M059J (cell line): ENCODE measurements at regions not wholly inside any gene's neighbourhood (a gene's known extent, or its start where the extent isn't known, plus 50 kb on each side); places are given as distances from the start of the nearest gene placed in this dataset.
"Not testable (repeated sequence)": the region's sequence is repeated elsewhere in the genome, so short reads cannot be mapped to it uniquely, and the experiment has no call there.

Experiments used
- DNase-seq: peaks from one replicate; pipeline ENCODE4 v3.0.0-alpha.2; 2012; ENCODE audit warnings: low read depth

DNA sequence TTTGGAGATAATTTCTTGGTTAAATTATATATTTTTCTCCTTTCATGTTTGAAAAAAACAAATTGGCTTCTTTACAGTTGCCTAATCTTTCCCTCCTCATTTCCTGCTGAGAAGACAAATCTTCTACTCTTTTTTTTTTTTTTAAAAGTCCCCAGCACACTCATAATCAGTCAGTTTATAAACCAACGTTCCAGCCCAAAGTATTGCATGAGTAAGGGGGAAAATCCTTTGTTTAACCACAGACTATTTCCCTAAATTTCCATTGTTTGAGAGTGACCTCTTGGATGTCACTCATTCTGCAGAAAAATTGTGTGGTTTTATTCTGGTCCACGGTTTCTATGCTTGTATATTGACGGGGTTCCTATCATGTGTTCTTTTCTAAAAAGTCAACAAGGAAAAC lies 55.1 kb upstream of the TLR4 start:
- peak; percentile 58 for DNase-seq

DNA sequence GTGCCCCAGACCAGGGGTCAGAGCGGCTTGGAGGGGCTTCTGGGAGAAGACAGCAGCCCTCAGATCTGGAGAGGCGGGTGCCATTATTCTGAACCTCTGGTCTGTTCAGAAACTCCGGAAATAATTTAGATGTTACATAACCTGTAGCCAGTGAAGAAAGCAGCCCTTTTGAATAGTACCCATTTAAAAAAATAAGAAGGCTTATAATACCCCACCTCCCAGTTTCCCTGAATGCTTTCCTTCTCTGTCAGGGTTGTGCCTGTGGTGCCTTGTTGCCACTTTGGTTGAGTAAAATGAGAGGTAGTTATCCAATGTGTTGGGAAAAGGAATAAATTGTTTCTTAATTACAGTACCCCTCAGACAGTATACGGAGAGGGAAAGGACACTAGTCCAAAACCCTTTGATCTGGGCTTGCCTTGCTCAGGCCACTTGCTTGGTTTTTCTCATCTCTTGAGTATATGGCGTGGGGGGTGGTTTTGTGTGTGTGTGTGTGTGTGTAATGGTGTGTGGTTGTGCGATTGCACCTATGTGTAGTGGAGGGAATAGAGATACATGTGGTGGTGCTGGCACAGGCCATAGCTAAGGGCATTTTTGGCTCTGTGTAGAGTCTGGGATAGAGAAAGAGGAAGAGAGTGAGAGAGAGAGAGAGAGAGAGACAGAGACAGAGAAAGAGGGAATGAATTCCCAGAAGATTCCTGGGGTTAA lies 59.1 kb upstream of the TLR4 start:
- no peak for DNase-seq

DNA sequence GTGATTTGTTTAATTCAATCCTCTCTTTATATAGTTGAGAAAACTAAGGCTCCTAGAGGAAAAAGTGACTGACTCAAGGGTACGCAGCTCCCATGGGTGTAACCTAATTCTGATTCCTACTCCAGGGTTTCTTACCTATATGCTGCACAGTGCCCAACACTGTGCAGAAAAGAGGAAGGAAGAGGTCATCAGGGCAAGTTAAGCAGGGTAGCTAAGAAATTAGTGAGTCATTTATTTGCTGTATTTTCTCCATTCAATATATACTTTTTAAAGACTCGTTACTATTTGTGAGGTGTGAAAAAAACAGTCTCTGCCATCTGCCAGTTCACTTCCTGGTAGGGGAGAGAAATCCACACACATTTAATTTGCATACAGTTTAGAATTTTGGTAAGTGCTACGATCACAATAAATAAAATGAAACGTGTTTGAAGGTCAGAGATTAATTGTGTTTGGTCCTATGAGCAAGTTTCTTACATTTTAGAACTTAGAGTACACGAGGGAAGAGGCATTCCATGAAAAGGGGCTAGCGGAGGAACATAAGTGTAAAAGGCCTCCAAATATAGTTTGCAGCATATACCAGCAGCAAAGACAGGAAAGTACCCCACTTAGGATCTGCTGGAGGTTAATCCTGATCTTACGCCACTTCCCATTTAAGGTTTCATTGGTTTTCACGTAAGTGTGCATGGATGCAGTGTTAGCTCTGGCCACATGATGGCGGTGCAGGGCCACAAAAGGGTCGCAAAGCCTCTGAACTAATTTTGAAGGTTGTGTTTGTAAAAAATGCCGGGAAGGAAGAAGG lies 59.9 kb upstream of the TLR4 start:
- DNase-seq: peak; percentile 60

DNA sequence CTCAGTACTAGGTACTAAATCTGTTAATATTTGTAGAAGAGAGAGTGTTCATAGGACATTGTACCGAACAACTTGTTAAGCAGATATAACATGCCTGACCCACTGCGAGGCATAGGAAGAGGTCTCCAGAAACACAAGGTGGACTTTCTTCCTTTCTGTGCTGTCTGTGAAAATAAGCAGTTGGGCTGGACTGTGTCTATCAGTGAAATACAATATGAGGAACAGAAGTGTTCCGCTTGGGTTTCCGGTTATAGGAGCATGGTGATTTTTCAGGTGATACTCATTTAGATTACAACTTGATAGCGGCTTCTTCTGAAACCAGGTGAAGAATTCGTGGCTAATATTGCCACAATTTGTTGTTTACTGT lies 60.9 kb upstream of the TLR4 start:
- DNase-seq: no peak

DNA sequence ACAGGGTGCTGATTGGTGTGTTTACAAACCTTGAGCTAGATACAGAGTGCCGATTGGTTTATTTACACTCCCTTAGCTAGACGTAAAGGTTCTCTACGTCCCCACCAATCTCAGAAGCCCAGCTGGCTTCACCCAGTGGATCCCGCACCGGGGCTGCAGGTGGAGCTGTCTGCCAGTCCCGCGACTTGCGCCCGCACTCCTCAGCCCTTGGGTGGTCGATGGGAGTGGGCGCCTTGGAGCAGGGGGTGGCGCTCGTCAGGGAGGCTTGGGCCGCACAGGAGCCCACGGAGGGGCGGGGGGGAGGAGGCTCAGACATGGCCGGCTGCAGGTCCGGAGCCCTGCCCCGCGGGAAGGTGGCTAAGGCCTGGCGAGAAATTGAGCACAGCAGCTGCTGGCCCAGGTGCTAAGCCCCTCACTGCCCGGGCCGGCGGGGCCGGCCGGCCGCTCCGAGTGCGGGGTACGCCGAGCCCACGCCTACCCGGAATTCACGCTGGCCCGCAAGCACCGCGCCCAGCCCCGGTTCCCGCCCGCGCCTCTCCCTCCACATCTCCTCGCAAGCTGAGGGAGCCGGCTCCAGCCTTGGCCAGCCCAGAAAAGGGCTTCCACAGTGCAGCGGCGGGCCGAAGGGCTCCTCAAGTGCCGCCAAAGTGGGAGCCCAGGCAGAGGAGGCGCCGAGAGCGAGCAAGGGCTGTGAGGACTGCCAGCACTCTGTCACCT lies 61.5 kb upstream of the TLR4 start:
- not testable (repeated sequence) for DNase-seq

DNA sequence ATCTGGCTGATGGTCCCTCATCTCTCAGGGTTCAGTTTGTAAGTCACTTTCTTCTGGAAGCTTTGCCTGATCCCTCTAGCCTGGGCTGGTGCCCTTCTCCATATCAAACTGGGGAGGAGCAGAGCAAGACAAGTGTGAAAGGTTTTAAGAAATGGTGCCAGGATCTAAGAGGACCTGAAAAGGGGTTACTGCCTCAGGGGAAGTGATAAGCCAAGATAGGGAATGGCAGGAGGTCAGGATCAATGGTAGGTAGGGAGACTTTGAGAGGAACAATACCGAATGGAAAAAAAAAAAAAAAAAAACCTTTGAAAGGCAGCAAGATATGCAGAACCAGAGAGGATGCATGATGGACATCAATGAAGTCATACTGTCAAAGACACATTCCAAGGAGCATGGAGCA lies 67.5 kb upstream of the TLR4 start:
- no peak for DNase-seq

DNA sequence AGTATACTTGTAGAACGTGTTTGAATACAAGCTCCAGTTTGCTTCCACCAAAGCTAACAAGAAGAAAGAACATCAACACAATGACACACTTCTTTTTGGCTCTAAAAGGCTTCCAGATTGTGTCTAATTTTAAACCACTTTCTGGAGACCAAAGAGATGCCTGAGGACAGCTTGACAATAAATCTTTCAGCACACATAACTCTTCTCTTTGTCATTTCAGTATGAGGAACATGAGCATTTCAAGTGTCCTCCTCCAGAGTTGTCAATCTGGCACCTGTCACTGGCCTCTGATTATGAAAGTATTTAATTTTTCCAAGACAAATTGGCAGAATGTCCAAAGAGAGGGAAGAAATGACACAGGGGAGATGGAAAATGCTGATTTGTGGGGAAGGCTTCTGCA lies 79.0 kb upstream of the TLR4 start:
- no peak for DNase-seq

DNA sequence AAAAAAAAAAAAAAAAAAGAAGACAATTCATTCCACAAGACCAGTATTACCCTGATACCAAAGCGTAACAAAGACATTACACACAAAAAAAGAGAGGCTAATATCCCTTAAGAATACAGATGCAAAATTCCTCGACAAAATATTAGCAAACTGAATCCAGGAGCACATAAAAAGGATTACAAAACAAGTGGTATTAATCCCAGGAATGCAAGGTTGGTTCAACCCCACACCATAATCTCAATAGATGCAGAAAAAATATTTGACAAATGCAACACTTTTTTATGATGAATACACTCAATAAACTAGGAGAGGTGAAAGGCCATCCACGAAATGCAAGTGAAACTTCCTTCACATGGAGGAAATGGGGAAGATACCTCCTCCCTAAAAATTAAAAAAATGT lies 80.1 kb upstream of the TLR4 start:
- DNase-seq: no peak

DNA sequence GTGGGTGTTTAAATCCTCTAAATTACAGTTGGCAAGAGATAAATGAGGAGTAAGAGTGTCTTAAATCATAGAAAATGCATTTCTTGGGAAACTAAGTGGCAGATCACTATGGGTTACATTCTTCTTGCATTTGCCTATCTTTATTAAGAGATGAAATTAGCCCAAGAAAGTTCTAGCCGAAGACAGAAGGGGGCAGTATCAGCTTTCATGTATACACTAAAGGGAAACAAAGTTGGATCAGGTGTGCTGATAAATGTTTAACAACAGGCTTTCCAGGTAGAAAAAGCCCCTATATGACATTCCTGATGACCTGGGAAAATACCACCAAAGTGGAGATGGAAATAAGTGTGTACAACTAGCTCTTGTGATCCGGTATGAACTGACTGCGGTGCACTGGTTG lies 81.9 kb upstream of the TLR4 start:
- no peak for DNase-seq

DNA sequence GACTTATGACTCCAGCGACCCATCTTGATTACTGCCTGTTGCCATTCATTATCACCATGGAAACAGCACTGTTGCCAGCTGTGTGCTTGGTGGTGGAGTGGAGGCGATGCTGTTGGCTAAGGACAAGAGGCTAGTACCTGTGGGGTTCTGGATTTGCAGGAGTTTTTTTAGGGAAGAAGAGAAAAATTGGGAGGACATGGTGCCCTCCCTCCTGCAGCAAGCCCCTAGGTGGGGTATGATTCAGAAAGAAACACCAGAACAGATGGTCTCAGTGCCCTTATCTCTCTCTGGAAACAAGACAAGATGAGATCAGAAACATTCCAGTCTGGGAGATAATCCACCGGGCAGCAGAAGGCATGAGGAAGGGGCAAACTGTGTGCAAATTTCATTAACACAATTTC lies 87.8 kb upstream of the TLR4 start:
- DNase-seq: no peak

DNA sequence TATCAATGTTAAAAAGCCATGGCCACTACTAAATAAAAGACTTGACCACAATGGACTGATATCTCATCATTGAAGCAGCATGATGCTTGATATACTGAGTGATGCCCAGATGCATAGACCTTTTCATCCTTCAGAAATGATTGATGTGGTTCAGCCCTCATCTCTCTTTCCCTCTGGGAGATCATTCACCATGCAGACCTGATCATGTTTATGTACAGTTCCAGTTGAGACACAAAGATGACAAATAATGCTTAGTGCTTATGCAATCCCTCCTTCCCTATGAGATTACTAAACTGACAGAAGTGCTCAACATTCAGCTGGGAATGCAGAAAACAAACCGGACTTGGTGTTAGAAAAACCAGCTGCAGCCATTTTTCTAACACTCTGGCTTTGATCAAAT lies 91.9 kb upstream of the TLR4 start:
- DNase-seq: no peak

DNA sequence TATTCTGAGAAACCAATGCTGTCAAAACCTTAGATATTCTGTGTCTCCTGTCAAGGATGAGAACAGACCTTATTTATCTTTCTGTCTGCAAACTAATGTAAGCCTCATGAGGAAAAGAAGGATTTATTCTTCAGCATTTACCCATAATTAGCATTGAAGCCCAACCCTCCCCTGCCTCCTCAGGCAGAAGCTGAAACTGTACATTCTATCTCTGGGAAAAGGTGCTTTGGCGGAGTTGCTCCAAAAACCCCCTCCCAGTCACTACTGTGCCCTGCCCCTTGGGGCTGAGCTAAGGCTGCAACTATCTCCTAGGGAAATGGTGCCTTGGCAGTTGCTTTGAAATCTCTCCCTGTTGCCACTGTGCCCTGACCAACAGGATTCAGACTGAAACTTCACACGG lies 106.2 kb upstream of the TLR4 start:
- DNase-seq: no peak

DNA sequence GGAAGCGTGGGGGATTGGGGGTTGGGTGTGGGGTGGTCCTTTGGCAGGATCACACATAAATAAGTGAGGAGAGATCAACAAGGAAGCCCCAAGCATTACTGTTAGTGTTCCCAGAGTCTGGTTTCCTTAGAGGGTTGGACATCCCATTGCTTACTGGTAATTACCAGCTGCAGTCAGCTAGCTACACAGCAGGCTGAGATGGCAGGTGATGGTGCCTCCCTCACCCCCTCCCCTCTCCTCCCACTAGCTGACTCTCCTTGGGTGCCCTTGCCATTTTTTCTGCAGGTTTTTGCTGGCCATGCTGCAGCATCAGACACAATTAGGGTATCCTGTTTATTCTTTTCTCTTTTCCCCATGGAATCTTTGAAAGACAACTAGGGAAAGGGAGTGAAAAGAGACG lies 107.5 kb upstream of the TLR4 start:
- DNase-seq: no peak

DNA sequence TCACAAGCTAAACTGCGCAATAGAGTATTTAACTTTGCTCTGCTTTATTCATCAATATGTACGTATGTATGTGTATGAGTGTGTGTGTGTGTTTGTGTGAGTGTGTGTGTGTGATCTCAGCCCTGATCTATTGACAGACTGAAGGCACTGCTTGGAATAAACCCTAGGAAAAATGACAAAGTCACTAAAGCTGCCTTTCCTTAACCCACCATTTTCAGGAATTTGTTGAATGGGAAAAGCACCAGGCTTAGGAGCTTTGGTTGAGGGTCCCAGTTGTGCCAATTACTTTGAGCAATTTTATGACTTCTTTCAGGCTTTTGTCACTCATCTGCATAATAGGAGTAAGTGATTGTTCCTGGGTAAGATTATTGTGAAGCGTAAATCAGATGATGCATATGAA lies 108.6 kb upstream of the TLR4 start:
- DNase-seq: no peak

DNA sequence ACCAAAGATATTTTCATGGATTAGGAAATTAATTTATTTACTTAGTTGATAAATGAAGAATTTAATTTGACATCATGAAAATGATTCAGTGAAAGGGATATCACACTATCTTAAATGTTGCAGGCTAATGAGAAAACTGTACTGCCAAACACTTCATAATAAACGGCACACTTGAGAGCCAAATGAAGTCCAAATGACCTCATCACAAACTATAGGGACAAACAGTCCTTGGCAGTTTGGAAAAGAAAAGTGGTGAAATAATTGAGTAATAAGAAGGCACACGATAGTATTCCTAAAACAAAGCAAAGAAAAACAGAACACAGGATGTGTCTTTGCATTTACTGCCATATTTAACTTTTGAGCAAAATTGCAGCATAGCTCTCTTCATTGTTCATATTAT lies 116.9 kb upstream of the TLR4 start:
- no peak for DNase-seq

DNA sequence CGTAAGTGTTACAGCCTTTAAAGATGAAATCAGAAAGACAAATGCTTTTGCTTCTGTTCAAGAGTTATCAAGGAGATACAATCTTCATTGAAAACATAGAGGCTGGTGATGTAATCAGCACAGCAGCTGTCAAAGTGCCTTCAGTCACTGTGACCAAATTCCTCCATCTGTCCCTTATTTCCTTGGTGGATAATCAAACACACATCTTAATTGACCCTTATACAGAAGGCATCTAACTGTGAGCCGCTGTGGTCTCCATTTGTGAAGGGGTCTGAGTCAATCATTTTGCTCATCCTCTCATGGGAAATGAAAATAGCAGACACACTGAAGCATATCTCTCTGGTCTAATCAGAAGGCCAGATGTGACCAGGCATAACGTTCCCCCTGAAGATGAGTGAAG lies 130.1 kb upstream of the TLR4 start:
- no peak for DNase-seq

DNA sequence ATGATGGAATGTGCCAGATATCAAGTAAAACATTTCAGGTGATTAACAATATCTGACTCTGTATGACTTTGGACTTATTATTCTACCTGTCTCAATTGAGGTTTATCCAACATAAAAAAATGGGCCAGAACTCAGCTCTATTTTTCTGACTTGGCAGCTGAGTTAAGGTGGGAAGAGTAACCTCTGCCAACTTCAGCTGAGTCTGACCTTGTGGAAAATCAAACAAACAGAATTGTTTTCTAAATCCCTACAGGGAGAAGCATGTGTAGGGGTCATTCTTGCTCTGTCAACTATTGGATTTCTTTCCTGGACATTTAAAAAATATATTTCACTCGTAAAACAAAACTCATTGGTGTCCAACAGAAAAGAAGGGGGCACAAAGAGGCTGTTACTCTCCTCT lies 139.4 kb upstream of the TLR4 start:
- DNase-seq: no peak

DNA sequence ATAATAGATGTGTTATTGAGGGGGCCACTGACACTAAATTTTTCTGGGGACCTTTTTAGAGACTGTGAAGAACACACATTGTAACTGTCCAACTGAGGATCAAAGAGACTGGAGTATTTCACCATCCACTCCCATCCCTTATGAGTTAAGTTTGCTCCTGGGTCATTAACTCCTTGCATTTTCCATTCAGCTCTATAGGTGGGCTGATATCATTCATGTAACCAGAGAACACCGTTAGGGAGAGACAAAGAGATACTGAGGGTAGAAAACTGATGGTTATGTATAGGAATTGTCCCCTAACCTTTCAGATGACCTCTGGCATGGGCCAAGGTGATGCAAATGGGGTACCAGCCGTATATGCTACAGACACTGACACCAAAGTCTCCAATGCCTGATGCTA lies 142.4 kb upstream of the TLR4 start:
- DNase-seq: no peak

DNA sequence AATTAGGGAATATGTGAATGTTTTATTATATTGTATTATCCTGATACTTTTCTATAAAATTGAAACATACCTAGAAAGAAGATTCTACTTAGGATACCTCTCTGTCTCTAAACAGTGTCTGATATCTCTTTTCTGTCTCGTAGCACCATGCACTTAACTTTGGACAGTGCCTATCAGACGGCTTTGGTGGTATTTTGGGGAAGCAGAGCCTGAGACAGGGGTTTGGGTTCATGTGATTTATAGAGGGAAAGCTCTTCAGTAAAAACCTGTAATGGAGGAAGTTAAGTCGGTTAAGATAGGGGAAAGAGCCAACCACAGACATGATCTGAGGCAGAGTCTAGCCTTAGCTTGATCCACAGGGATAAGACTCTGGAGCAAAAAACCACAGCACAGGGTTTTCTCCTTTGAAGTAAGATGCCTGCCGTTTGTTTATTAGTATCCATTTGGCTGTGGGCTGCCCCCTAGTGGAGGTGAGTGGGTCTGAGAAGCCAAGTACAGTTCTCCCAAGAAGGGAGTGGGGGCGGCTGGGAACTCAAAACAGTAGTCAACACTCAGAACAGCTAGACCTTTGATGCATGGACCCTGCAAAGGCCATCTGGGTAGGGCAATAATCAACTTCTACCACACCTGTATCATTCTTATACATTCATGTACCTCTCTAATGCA lies 141.2 kb upstream of the ASTN2 start:
- DNase-seq: peak; percentile 45

DNA sequence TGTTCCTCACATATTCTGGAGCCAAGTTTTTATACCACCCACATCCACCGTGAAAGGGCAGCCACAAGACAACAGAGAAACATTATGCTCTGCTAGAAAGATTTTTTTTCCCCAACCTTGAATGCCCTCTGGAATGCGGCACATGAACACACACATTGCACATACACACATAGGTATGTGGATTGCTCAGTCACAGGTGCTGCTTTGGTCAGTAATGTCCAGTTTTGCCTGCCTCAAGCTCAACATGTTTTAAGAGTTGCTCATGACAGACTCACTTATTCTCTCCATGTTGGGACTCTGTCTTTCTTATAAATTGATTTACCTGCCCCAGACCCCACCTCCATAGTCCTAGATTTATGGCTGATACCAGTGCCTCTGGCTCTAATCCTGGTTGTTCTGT lies 138.0 kb upstream of the ASTN2 start:
- no peak for DNase-seq

DNA sequence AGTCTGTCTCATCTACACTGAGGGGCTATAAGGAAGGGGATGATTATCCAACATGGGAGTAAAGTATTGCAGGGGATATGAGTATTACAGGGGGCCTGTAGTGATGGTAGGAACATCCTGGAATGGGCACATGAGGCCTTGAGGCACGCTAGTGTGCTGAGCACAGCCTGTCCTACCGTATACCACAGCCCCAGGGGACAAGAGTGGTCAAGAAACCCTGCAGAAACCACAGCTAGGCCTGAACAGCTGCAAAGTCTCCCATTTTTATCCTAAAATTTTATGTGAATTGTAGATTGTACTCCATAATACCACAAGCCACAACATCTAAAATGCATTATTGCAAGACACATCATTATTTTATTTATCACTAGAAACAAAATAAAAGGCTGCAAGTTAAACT lies 136.3 kb upstream of the ASTN2 start:
- DNase-seq: no peak

DNA sequence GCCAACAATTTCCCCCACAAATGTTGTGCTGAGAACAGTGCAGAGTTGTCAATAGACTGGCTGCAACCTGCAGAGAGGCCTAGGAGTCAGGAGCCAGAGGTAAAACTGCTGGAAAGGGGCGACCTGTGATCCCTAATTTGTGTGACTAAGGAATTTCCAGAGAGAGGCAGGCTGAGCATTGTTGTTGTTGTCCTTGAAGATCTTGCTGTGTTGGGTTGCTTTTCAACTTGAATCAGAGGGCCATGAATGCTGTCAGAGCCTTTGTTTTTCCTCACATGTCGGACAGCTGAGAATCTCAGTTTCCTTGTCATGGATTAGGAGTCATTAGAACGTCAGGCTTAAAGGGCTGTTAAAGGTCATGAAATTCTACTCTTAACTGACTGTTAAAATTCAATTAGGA lies 134.6 kb upstream of the ASTN2 start:
- DNase-seq: no peak

DNA sequence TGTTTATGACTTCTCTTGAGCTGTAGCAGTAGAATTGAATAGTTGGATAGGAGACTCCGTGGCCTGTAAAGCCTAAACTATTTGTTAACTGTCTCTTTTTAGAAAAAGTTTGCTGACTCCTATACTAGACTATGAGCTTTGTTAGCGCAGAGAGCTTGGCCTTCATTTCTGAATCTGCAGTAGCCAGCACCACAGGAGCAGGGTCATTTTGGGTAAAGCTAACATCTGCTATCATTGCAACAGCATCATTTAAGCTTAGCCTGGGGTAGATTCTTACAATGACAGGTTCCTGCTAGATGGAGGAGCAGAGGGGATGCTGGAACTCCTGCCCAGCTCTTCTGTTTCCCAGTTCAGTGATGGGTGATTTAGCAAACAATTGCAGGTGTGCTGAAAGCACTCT lies 133.7 kb upstream of the ASTN2 start:
- no peak for DNase-seq
